Hematopoietic multipotent progenitor cell treated with erythropoietin and hydrocortisone succinate and interleukin-3 and kit ligand, for 4 days (in vitro differentiated cells): ENCODE measurements at regions not wholly inside any gene's neighbourhood (a gene's known extent, or its start where the extent isn't known, plus 50 kb on each side); places are given as distances from the start of the nearest gene placed in this dataset.

Experiments
- DNase-seq: peaks from one replicate; pipeline ENCODE4 v3.0.0-alpha.2; 2015

DNA sequence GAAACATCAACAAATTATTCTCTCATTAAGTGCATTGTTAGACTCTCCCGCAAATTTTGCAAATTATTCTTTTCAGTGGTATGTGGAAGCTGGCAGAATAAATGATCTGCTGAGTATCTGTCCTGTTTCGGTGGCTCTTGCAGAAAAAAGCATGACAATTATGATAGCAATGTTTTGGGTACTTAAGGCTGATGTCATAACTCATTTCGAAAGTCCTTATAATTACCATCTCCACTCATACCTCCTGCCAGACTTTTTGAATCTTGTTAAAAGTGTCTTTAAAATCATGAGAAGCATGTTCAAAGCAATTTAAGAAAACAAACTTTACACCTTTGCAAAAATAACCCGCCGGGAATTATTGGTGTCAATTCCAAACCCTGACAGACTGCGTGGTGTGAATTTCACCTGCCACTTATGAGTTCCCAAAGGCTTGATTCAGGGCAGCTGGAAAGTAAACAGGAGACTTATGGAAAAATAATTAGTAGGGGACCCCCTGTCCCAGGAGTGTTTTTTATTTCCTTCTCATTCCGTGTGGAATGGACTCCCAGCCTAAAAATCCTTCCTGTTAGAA, 87.6 kb upstream of the E2F3 start:
- no peak for DNase-seq

DNA sequence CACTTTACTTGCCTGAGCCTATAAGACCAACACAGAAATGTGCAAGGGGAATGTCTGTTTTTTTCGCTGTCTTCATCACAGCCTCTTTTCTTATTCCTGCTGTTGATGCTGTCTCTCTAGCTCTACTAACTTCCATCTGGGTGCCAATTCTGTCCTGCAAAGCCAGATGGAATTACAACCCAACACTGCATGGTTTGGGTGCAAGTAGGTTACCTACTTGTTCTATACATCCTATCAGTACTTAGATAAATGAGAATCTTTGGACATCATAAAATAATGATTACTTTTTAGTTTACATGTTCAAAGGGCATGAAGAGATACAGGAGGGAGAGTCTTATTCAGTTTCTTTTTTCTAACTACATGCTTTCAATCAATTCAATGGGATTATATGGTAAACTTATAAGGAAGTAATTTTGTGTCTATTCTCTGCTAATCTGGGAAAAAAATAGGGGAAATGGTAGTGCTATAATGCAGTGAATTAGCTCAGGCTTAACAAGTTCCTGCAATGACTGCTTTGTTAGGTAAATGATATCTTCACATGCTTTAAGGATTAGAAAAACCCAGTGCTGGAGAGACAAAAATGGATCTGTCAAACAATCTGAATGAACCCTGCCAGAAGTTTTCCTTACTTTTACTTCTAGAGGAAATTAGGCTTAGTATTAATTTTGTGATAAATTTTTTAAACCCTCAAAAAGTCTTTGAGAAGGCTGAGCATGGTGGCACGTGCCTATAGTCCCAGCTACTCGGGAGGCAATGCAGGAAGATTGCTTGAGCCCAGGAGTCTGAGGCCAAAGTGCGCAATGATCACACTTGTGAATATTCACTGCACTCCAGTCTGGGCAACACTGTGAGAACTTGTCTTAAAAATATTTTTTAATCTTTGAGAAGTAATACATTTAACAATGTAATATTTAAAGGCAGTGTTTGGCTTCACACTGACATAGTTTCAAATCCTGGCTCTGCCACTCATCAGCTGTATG, 86.5 kb upstream of the E2F3 start:
- DNase-seq, result no peak

DNA sequence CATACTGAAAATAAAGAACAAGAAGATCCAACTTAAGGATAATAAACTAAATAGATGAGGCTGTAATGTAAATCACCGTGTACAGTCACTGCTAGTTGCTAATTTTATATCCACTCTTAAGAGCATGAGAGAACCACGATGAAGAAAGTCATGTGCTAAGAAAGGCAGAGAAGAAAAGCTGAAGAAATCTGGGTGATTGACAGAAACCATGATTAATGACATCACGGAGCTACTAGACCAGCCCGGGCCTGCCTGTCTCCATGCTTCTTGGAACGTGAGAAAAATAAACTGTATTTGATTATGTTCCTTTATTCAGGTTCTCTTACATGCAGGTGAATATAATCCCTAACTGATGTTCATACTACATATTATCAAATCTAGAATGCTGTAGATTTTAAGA, 84.2 kb upstream of the E2F3 start:
- DNase-seq, result no peak

GRCh38 chr6:20318851-20319387, 82.8 kb upstream of the E2F3 start:
- no peak for DNase-seq

DNA sequence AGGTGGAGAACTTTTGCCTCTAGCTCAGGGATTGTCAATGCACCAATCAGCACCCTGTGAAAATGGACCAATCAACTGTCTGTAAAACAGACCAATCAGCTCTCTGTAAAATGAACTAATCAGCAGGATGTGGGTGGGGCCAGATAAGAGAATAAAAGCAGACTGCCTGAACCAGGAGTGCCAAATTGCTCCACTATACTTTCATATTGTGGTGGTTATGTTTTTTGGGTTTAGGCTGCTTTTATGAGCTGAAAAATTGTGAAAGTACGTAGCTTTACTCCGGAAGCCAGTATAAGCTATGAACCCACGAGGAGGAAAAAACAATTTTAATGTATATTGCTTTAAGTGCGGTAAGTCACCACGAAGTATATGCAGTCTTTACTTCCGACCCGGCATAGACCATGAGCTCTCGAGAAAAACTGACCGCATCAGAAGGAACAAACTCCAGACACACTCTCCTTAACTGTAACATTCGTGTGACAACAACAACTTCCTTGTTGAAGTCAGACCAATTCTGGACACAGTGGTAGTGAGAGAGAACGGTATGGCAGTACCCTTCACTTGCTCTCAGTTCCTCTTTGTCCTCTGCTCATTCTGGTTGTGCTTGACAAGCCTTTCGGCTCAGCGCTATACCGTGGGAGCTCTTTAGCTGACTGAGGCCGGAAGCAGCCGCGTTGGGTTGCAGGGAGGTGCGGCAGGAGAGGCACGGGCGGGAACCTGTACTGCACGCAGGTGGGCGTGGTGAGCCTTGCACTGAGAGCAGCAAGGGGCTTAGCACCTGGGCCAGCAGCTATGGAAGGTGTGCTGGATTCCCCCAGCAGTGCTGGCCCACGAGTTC, 81.9 kb upstream of the E2F3 start:
- peak; percentile 82 for DNase-seq

DNA sequence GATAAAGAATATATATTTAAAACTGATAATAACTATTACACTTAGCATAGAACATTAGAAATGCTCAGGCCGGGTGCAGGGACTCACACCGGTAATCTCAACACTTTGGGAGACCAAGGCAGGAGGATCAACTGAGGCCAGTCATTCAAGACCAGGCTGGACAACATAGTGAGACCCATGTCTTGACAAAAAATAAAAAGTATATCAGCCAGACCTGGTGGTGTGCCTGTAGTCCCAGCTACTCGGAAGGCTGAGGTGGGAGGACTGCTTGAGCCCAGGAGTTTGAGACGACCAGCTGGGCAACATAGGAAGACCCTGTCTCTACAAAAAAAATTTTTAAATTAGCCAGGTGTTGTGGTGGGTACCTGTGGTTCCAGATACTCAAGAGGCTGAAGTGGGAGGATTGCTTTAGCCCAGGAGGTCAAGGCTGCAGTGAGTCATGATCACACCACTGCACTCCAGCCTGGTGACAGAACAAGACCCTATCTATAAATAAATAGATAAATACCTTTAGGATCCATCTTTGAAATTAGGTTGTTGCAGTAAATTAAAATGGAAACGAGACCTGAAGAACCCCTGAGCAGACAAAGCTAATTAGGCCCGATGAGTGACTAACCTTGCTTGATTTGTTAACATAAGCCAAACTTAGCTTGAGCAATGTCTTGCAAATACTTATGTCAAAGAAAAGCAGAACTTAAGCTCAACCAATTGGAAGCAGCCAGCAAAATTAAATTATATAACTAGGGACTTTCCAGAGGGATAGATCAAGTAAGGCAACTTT, 75.8 kb upstream of the E2F3 start:
- DNase-seq, result peak; percentile 56

DNA sequence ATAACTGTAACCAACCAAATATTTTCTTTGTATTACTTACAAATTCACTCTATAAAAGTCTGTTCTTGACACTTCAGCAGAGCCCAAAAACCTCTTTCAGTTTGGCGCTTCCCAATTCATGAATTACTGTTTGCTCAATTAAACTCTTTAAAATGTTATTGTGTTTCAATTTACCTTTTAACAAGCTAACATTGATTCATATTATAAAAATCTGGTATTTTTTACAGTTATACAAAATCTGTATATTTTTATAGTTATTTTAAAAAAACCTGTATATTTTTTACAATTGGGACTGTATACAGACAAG, 75.3 kb upstream of the E2F3 start:
- no peak for DNase-seq

DNA sequence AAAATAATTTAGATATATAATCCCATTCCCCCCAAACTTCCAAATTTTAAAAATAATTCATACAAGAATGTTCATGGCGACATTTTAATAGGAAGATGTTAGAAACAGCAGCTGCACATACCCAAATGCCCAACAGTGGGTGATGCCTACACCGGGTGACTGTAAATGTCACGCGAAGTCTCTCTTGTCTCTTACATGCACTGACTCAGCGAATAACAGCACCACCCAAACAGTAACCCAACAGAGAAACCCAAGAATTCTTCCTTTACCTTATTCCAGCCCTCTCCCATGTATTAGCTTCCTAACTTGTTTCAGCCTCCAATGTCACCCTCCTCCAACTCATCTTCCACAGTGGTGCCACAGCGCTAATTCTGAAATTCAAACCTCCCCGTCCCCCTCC, 74.5 kb upstream of the E2F3 start:
- DNase-seq, result no peak

DNA sequence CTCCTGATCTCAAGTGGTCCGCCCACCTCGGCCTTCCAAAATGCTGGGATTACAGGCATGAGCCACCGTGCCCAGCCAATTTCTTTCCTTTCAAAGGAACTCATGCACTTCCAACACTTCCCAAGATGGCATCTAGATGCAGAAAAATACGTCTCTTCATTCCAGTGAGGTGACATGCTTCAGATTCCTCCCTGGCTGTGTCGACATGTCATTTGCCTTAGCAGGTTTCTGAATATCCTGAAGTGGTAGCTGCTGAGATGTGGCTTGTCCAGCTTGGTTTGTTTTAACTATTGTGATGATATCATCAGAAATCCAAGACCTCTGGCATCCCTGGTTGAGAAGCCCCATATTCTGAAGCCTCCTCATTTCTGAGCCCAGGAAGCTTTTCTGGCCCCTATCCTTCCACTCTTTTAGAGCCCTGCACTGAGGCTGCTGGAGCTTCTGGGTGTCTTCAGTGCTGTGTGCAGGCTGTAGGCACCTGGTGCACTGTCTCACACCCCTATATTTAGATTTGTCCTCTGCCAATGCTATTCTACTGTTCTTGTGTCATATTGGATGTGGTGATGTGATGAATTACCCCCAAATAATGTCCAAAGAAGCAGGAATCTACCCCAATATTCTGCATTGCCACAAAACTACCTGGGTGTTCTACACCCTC, 73.3 kb upstream of the E2F3 start:
- DNase-seq, result no peak

GRCh38 chr6:20328924-20329300, 72.8 kb upstream of the E2F3 start:
- DNase-seq, result no peak

DNA sequence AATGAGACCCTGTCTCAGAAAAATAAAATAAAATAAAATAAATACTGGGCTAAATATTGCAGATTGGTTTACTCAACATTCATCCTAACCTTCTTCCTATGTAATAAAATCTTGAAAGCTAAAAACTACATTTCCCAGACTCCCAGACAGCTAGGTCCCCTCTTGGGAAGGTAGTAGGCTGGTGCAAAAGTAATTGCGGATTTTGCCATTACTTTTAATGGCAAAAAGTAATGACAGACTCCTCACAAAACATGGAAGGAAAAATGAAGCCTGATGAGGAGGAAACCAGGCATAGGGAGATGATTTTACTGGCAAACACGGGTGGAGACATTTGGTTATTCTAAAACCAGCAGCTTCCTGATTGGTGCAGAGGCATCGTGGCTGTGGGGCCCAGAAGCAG, 70.6 kb upstream of the E2F3 start:
- no peak for DNase-seq

DNA sequence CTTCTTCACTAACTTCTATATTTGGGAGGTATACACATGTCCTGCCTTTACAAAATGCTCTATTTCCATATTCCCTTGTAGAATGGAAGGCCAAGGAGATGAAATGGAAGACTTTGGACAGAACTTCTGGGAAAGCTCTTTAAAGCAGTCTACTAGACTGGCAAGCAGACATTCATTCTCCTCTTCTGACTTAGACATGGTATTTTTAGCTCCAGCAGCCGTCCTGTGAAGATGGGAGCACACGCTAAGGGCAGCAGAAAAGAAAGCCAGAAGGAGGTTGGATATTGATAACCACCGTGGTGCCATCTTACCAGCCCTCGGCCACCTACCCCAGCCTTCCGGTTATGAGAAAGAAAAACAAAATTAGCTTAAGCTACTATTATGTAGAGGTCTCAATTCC, 70.1 kb upstream of the E2F3 start:
- no peak for DNase-seq

- DNase-seq, result peak; percentile 44
These were observed 69.2 kb upstream of the E2F3 start for GRCh38 chr6:20332441-20333006.

GRCh38 chr6:20333721-20334269, 67.9 kb upstream of the E2F3 start:
- no peak for DNase-seq

DNA sequence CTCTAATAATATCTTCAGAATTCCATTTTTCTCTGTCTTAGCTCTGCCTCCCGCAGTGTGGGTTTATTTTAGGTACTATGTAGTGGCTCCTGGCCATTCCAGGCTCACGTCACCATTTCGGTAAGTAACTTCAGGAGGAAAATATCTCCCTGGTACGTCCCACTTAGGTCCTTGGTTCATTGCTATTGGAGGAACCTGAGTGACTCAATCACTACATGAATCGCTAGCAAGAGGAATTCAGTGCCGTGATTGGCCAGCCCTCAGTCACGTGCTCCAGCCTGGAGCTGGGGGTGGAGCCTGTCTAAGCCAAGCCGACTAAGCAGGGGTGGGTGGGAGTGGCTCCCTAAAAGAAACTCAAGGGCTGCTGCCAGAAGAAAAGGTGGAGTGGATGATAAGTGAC, 67.3 kb upstream of the E2F3 start:
- peak; percentile 50 for DNase-seq

GRCh38 chr6:20334962-20335361, 66.7 kb upstream of the E2F3 start:
- no peak for DNase-seq

GRCh38 chr6:20335872-20336271, 65.8 kb upstream of the E2F3 start:
- peak; percentile 40 for DNase-seq

DNA sequence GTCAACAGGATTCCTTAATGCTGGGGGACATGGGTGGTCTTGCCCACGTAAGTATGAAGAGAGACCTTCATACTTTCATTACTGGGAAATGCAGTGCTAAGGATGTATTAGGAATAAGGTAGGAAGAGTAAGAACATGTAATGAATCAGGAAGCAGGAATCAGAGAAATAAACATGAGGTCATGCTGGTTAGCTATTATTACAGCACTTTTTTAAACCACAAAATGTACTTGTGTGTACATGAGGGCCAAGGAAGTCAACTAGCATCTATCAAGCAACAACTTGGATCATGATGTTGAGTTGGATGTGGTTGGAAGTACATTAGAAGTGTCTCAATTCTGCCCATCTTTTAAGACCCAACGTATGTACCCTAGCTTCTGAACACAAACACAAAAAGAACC, 63.5 kb upstream of the E2F3 start:
- no peak for DNase-seq

DNA sequence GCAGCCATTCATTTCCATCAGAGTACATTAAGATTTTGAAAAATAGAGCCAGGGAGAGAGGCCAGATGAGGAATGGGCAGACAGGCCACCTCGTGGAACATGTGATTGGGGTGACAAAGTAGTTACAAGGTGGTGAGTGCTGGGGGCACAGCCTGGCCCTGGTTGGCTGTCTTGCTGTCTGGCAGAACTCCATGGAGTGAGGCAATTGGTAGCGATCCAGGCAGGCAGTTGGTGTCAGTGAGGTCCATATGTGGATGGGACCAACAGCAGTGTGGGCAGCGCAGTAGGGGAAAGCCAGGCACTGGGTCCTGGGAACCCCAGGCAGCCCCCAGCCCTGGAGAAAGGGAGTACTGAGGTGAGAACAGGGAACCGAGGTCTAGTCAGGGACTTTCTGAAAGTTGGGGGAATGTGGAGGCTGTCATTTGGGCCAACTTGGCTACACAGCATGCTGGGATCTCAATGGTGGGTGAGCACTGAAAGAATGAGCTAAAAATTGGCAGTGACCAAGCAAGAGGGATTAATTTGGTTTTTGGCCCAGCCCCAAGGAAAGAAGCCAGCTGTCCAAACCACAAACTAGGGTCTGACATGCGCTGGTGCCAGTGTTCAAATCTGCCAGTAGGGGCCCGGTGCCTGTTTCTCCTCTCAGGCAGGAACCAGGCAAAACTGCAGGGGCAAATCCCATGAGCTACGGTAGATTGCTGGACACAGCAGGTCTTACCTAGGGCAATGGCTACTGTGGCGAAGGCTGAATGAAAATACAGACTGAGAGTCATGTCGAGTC, 61.4 kb upstream of the E2F3 start:
- DNase-seq, result peak; percentile 48

DNA sequence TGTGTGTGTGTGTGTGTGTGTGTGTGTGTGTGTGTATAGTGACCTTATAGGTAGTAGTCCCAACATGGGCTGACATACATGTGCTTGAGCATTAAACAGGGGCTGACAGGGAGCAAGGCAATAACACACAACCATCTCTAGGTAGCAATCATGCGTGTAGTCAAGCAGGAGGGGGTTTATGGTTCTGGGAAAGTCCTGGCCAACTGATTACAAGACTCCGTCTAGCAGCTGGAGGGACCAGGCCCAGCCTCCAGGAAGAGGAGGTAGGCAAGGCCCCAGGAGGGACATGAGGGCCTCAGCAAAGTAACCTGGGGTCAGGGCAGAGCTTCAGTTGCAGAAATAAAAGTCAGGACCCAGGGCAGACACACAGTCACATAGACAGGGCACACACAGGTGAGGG, 60.6 kb upstream of the E2F3 start:
- DNase-seq, result no peak

DNA sequence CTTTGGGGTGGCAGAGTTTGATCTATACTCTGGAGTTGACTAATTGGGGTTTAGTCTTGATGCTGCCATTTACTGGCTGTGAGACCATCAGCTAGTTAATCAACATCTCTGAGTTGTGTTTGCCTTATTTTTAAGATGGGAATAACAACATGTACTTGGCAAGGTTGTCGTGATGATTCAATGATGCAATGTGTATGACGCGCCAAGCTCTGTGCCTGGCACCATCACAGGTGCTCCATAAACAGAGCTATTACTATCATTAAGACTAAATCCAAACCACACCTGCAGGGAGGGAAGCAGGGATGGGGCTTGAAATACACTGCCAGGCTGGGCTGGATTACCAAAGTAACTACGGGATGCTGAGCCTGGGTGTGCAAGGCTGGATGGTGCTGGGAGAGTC, 60.1 kb upstream of the E2F3 start:
- DNase-seq, result no peak
